Keratinocyte (primary cell): ENCODE measurements at regions not wholly inside any gene's neighbourhood (a gene's known extent, or its start where the extent isn't known, plus 50 kb on each side); places are given as distances from the start of the nearest gene placed in this dataset.

ENCODE experiments used
- DNase-seq: peaks from one replicate; pipeline ENCODE4 v3.0.0-alpha.2; 2011; ENCODE audit warnings: low read depth, missing footprints, low spot score
- FAIRE-seq: peaks from 2 replicates; lab custom pipeline; 2011; peaks lifted over from hg19 to GRCh38; lab: Jason Lieb, UNC
- H2AFZ ChIP-seq: 2 replicates; pipeline ENCODE4 v1.6.0; 2012; ENCODE audit warnings: low read length, control low read depth, inconsistent platforms; ENCODE audit not compliant: control insufficient read depth
- H3K27ac ChIP-seq: 2 replicates; pipeline ENCODE4 v1.5.1; 2011; ENCODE audit warnings: low read length; ENCODE audit not compliant: control insufficient read depth, insufficient read depth
- H3K27me3 ChIP-seq: 3 replicates; pipeline ENCODE4 v1.6.0; 2011; ENCODE audit warnings: low read length; ENCODE audit not compliant: control insufficient read depth, insufficient read depth; ENCODE audit errors: extremely low read depth
- H3K36me3 ChIP-seq, 2 experiments: 2 replicates in 1 of 2; 3 replicates in 1 of 2; pipeline ENCODE4 v1.5.1; 2011; ENCODE audit warnings: low read length in 2 of 2, mild to moderate bottlenecking in 1 of 2; ENCODE audit not compliant: control insufficient read depth in 2 of 2, insufficient read depth in 2 of 2; ENCODE audit errors: extremely low read depth in 1 of 2
- H3K4me1 ChIP-seq: 3 replicates; pipeline ENCODE4 v1.5.1; 2011; ENCODE audit warnings: low read length; ENCODE audit not compliant: control insufficient read depth, insufficient read depth; ENCODE audit errors: extremely low read depth
- H3K4me2 ChIP-seq: 3 replicates; pipeline ENCODE4 v1.6.0; 2011; ENCODE audit warnings: low read depth, low read length; ENCODE audit not compliant: control insufficient read depth, insufficient read depth; ENCODE audit errors: extremely low read depth
- H3K4me3 ChIP-seq, 3 experiments: fragments of 200-600 bp in 1 of 3; sonication (generic) in 1 of 3; 2 replicates in 2 of 3; 3 replicates in 1 of 3; pipeline ENCODE4 v1.5.1; 2011 to 2016; ENCODE audit warnings: low read length in 3 of 3, mild to moderate bottlenecking in 3 of 3, control low read depth in 2 of 3, inconsistent platforms in 1 of 3, low read depth in 1 of 3, mixed read lengths in 1 of 3, mixed run types in 1 of 3, moderate library complexity in 1 of 3; ENCODE audit not compliant: control insufficient read depth in 2 of 3, insufficient read depth in 2 of 3; ENCODE audit errors: extremely low read depth in 1 of 3
- H3K79me2 ChIP-seq: 2 replicates; pipeline ENCODE4 v1.6.0; 2012; ENCODE audit warnings: low read length; ENCODE audit not compliant: control insufficient read depth, insufficient read depth
- H3K9ac ChIP-seq: 3 replicates; pipeline ENCODE4 v1.6.0; 2011; ENCODE audit warnings: low read length; ENCODE audit not compliant: control insufficient read depth, insufficient read depth; ENCODE audit errors: extremely low read depth
- H3K9me1 ChIP-seq: 3 replicates; pipeline ENCODE4 v1.6.0; 2011; ENCODE audit warnings: low read length; ENCODE audit not compliant: control insufficient read depth, insufficient read depth; ENCODE audit errors: extremely low read depth
- H3K9me3 ChIP-seq: 2 replicates; pipeline ENCODE4 v1.5.1; 2012; ENCODE audit warnings: low read depth, low read length; ENCODE audit not compliant: control insufficient read depth
- H4K20me1 ChIP-seq: 3 replicates; pipeline ENCODE4 v1.6.0; 2011; ENCODE audit warnings: low read length; ENCODE audit not compliant: control insufficient read depth, insufficient read depth; ENCODE audit errors: extremely low read depth
- EZH2 ChIP-seq: IDR thresholded peaks from one replicate; pipeline ENCODE4 v1.6.1; 2012; ENCODE audit warnings: inconsistent platforms, mild to moderate bottlenecking, low read length, moderate library complexity
- dilution Hi-C: fragments of 300-500 bp; cut with MboI; formaldehyde crosslinking; loops from one replicate; pipeline ENCODE4 v1.7.0; 2020; ENCODE audit warnings: low sequenced_read_pairs; ENCODE audit not compliant: extremely low pct_ligation_motif_present
- TF ChIP-seq, protein P1 (sequence below), 3 experiments: IDR thresholded peaks in 1 of 3; conservative IDR thresholded peaks in 1 of 3; optimal IDR thresholded peaks in 1 of 3; 2 replicates in 2 of 3; 3 replicates in 1 of 3; pipeline versions ENCODE3 to v1.5.1; 2011; ENCODE audit warnings: low read length in 3 of 3, mild to moderate bottlenecking in 3 of 3, moderate library complexity in 2 of 3, control low read depth in 1 of 3, inconsistent platforms in 1 of 3; ENCODE audit not compliant: insufficient read depth in 2 of 3; ENCODE audit errors: extremely low read depth in 1 of 3

DNA sequence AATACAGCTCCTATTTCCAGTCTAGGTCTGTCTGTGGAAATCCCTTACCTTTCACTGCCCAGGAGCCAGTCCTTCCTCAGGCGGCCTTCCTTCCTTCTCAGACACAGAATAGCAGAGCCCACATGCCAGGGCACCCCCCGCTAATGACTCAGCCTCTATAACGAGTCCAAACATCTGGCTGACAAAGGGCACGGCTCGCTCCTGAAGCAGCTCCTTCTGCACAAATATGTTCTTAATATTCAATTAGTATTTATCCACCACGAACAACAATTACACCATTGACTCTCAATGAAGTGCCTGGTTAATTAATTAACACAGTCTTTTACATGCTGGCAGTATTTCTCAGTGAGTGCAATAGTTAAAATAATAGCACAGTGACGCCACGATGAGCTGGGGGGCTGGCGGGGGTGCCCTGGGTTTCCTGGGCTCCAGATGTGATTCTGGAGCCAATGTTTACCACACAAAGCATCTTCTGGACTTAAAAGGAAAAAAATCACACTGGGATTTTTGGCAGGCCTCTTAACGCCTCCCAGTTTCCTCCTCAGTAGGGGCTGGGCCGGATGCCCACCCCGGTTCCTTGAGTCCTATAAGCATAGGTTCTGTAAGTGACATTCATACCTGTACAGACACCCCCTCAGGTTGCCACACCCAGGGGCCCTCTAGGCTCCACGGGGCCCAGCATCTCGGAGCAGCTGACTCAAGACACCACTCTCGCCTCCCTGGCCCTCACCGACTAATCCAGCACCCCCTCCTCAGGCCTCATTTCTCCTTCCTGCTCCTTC is 158.6 kb upstream of the MLN start:
- Histone ChIP-seq H3K36me3 (no peaks in the 10 kb centered on the region), H3K9me3 (no peaks in the 10 kb centered on the region), H3K9ac (no peak overlapping the region), H3K27ac (no peak overlapping the region), H3K4me2 (peak overlapping the region; percentile 9), H3K4me3 (peak overlapping the region in 1 of 3 experiments; percentile 16), H3K79me2 (no peaks in the 10 kb centered on the region), H2AFZ (no peak overlapping the region), H3K27me3 (peaks cover 2% of the 10 kb centered on the region), H4K20me1 (no peaks in the 10 kb centered on the region), H3K9me1 (no peaks in the 10 kb centered on the region), H3K4me1 (peaks cover 40% of the 10 kb centered on the region)
- TF ChIP-seq, protein P1, sequence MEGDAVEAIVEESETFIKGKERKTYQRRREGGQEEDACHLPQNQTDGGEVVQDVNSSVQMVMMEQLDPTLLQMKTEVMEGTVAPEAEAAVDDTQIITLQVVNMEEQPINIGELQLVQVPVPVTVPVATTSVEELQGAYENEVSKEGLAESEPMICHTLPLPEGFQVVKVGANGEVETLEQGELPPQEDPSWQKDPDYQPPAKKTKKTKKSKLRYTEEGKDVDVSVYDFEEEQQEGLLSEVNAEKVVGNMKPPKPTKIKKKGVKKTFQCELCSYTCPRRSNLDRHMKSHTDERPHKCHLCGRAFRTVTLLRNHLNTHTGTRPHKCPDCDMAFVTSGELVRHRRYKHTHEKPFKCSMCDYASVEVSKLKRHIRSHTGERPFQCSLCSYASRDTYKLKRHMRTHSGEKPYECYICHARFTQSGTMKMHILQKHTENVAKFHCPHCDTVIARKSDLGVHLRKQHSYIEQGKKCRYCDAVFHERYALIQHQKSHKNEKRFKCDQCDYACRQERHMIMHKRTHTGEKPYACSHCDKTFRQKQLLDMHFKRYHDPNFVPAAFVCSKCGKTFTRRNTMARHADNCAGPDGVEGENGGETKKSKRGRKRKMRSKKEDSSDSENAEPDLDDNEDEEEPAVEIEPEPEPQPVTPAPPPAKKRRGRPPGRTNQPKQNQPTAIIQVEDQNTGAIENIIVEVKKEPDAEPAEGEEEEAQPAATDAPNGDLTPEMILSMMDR (optimal IDR thresholded peaks at IDR 0.05 in 1 of 3, IDR thresholded peaks at IDR 0.05 in 1 of 3, conservative IDR thresholded peaks at IDR 0.05 in 1 of 3; ENCODE audit: extremely low read depth in 1 of 3, insufficient read depth in 2 of 3, low read length in 3 of 3) = no peak
- no peak for TF ChIP-seq EZH2
- FAIRE-seq (peak; percentile 90), DNase-seq (no peak)
- dilution Hi-C loops = no loop called here

DNA sequence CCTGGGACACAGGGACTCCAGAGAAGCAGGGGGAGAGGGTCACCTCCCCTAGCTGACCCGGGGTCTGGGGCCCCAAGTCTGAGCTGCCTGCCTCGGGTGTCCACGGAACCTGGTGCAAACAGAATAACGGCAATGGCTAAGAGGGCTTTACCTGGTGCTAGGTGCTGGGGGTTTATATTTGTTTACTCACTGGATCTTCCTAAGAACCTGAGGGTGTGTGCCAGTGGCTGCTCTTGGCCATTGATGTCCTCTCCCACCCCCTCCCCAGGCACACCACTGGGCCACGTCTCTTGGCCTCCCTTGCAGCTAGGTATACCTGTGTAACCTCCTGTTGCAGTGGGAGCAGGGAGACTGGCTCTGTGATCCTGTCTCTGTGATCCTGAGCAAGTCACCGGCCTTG is 157.9 kb upstream of the MLN start:
- Histone ChIP-seq H3K9me3 (no peaks in the 10 kb centered on the region), H3K4me2 (peak overlapping the region; percentile 9), H3K4me3 (no peak overlapping the region), H4K20me1 (no peaks in the 10 kb centered on the region), H3K36me3 (no peaks in the 10 kb centered on the region), H2AFZ (no peak overlapping the region), H3K9me1 (no peaks in the 10 kb centered on the region), H3K27ac (no peak overlapping the region), H3K79me2 (no peaks in the 10 kb centered on the region), H3K27me3 (peaks cover under 1% of the 10 kb centered on the region), H3K9ac (no peak overlapping the region), H3K4me1 (peaks cover 40% of the 10 kb centered on the region)
- dilution Hi-C loops = no loop called here
- DNase-seq (no peak), FAIRE-seq (no peak)
- TF ChIP-seq, protein P1 (optimal IDR thresholded peaks at IDR 0.05 in 1 of 3, IDR thresholded peaks at IDR 0.05 in 1 of 3, conservative IDR thresholded peaks at IDR 0.05 in 1 of 3; ENCODE audit: extremely low read depth in 1 of 3, insufficient read depth in 2 of 3, low read length in 3 of 3) = no peak
- TF ChIP-seq EZH2 = no peak
